ENCODE measurements at regions not wholly inside any gene's neighbourhood (a gene's known extent, or its start where the extent isn't known, plus 50 kb on each side); places are given as distances from the start of the nearest gene placed in this dataset.
"Not testable (repeated sequence)": the region's sequence is repeated elsewhere in the genome, so short reads cannot be mapped to it uniquely, and the experiment has no call there.

GRCh38 chr10:44099511-44099910 is 285.4 kb downstream of the CXCL12 start:
- DNase-seq (ENCODE audit: low read depth, low spot score) (no peak), ATAC-seq (no peak)
- POLR2A ChIA-PET: no interaction called here
- H3K27ac ChIP-seq (ENCODE audit: low read length): no peak overlapping the region
- no peaks in the 10 kb centered on the region for H3K9me3 ChIP-seq (ENCODE audit: control insufficient read depth, insufficient read depth, low read depth, low read length)
- in situ Hi-C loops (cut with HindIII; ENCODE audit: low pct_unique_long_range_greater_than_20kb, low sequenced_read_pairs): no loop called here
- CTCF ChIA-PET: no interaction called here
- BruUV-seq (replicated peaks): no TSS peak
- TF ChIP-seq REST (IDR thresholded peaks at IDR 0.05; ENCODE audit: insufficient read depth in 1 of 2, low read depth in 2 of 2, low read length in 1 of 2) (no peak), POLR2AphosphoS5 (IDR thresholded peaks at IDR 0.05; ENCODE audit: low read depth, low read length) (no peak), SIN3A (IDR thresholded peaks at IDR 0.05; ENCODE audit: borderline replicate concordance, insufficient read depth, low read depth, low read length) (no peak), CTCF (IDR thresholded peaks at IDR 0.05) (no peak), TCF7L2 (IDR thresholded peaks at IDR 0.05; ENCODE audit: low read depth, low read length) (no peak)
- H3K36me3 ChIP-seq (ENCODE audit: control insufficient read depth, insufficient read depth, low read length): no peaks in the 10 kb centered on the region
- no peaks in the 10 kb centered on the region for H3K27me3 ChIP-seq (ENCODE audit: control insufficient read depth, insufficient read depth, low read length)
- H3K4me1 ChIP-seq (ENCODE audit: control insufficient read depth, insufficient read depth, low read length): no peaks in the 10 kb centered on the region
- H3K4me3 ChIP-seq (ENCODE audit: low read depth in 2 of 2, low read length in 2 of 2): no peak overlapping the region
- intact Hi-C loops (cut with micrococcal nuclease; ENCODE audit: unreplicated experiment): no loop called here

- intact Hi-C loops (cut with micrococcal nuclease; ENCODE audit: unreplicated experiment); H3K27ac ChIP-seq (ENCODE audit: low read length); POLR2A ChIA-PET; H3K4me1 ChIP-seq (ENCODE audit: control insufficient read depth, insufficient read depth, low read length); H3K36me3 ChIP-seq (ENCODE audit: control insufficient read depth, insufficient read depth, low read length); in situ Hi-C loops (cut with HindIII; ENCODE audit: low pct_unique_long_range_greater_than_20kb, low sequenced_read_pairs); BruUV-seq (replicated peaks); H3K4me3 ChIP-seq (ENCODE audit: low read depth in 2 of 2, low read length in 2 of 2); H3K27me3 ChIP-seq (ENCODE audit: control insufficient read depth, insufficient read depth, low read length); H3K9me3 ChIP-seq (ENCODE audit: control insufficient read depth, insufficient read depth, low read depth, low read length); CTCF ChIA-PET; DNase-seq (ENCODE audit: low read depth, low spot score); ATAC-seq: not testable (repeated sequence)
These were observed 288.7 kb downstream of the CXCL12 start for GRCh38 chr10:44096217-44096616.

- DNase-seq (ENCODE audit: low read depth, low spot score) (no peak), ATAC-seq (no peak)
- intact Hi-C loops (cut with micrococcal nuclease; ENCODE audit: unreplicated experiment): no loop called here
- Histone ChIP-seq H3K9me3 (ENCODE audit: control insufficient read depth, insufficient read depth, low read depth, low read length) (no peaks in the 10 kb centered on the region), H3K27me3 (ENCODE audit: control insufficient read depth, insufficient read depth, low read length) (no peaks in the 10 kb centered on the region), H3K27ac (ENCODE audit: low read length) (no peak overlapping the region), H3K4me3 (ENCODE audit: low read depth in 2 of 2, low read length in 2 of 2) (no peak overlapping the region), H3K4me1 (ENCODE audit: control insufficient read depth, insufficient read depth, low read length) (no peaks in the 10 kb centered on the region), H3K36me3 (ENCODE audit: control insufficient read depth, insufficient read depth, low read length) (no peaks in the 10 kb centered on the region)
- CTCF ChIA-PET: no interaction called here
- no TSS peak for BruUV-seq (replicated peaks)
- in situ Hi-C loops (cut with HindIII; ENCODE audit: low pct_unique_long_range_greater_than_20kb, low sequenced_read_pairs): no loop called here
- POLR2A ChIA-PET: no interaction called here
- TF ChIP-seq CTCF (IDR thresholded peaks at IDR 0.05): no peak
- no peak for TF ChIP-seq REST (IDR thresholded peaks at IDR 0.05; ENCODE audit: insufficient read depth in 1 of 2, low read depth in 2 of 2, low read length in 1 of 2)
- no peak for TF ChIP-seq POLR2AphosphoS5 (IDR thresholded peaks at IDR 0.05; ENCODE audit: low read depth, low read length)
- no peak for TF ChIP-seq SIN3A (IDR thresholded peaks at IDR 0.05; ENCODE audit: borderline replicate concordance, insufficient read depth, low read depth, low read length)
- TF ChIP-seq TCF7L2 (IDR thresholded peaks at IDR 0.05; ENCODE audit: low read depth, low read length): no peak
These were observed 295.2 kb downstream of the CXCL12 start for GRCh38 chr10:44089671-44090070.
